A549 (cell line): ENCODE measurements at regions not wholly inside any gene's neighbourhood (a gene's known extent, or its start where the extent isn't known, plus 50 kb on each side); places are given as distances from the start of the nearest gene placed in this dataset.

Source experiments
- ATAC-seq, 2 experiments: fragments of 200-7000 bp in 1 of 2; fragments of >200 bp in 1 of 2; cut with Nextera tagmentation in 1 of 2; cut with Tn5 transposase in 1 of 2; 3 replicates each; pipeline versions ENCODE4 v1.8.0 to v1.9.1; 2018 to 2020; ENCODE audit warnings: mild to moderate bottlenecking in 1 of 2, moderate library complexity in 1 of 2
- CTCF ChIA-PET: fragments of 300-600 bp; sonication (Branson Sonifier 250); formaldehyde crosslinking; extraction: SDS; loops from one replicate; lab custom pipeline; 2021; ENCODE audit warnings: antibody characterized with exemption, inconsistent platforms; lab: Yijun Ruan, JAX
- POLR2A ChIA-PET: fragments of 350-600 bp; formaldehyde crosslinking; extraction: SDS; loops from one replicate; lab custom pipeline; 2021; ENCODE audit warnings: antibody characterized with exemption, inconsistent platforms; lab: Yijun Ruan, JAX
- DNase-seq, 2 experiments: peaks; one replicate each; pipeline versions ENCODE4 v3.0.0 to v3.0.0-alpha.2; 2011 to 2016; ENCODE audit warnings: low read depth in 1 of 2, low spot score in 1 of 2
- FAIRE-seq: peaks from 2 replicates; lab custom pipeline; 2011; peaks lifted over from hg19 to GRCh38; lab: Jason Lieb, UNC
- H3K27ac ChIP-seq, 2 experiments: fragments of >200 bp; sonication (Bioruptor Twin); formaldehyde crosslinking; 3 replicates each; pipeline ENCODE4 v1.5.1; 2016 to 2017
- H3K4me1 ChIP-seq: fragments of >200 bp; sonication (Bioruptor Twin); formaldehyde crosslinking; 3 replicates; pipeline ENCODE4 v1.6.1; 2016
- H3K4me2 ChIP-seq: fragments of >200 bp; sonication (Bioruptor Twin); formaldehyde crosslinking; 3 replicates; pipeline ENCODE4 v1.6.1; 2016
- H3K4me3 ChIP-seq: fragments of >200 bp; sonication (Bioruptor Twin); formaldehyde crosslinking; 3 replicates; pipeline ENCODE4 v1.5.1; 2016
- H3K9me3 ChIP-seq: fragments of >200 bp; sonication (Bioruptor Twin); formaldehyde crosslinking; 3 replicates; pipeline ENCODE4 v1.6.1; 2016
- BHLHE40 ChIP-seq: IDR thresholded peaks from 2 replicates; pipeline ENCODE4 v1.6.1; 2012; ENCODE audit warnings: low read depth, low read length, inconsistent platforms
- CEBPB ChIP-seq, 2 experiments: fragments of >200 bp in 1 of 2; sonication (Bioruptor Twin) in 1 of 2; formaldehyde crosslinking in 1 of 2; IDR thresholded peaks; 2 replicates each; pipeline ENCODE4 v1.6.1; 2012 to 2016
- CHD2 ChIP-seq: fragments of 150-350 bp; IDR thresholded peaks from 2 replicates; pipeline ENCODE4 v1.6.1; 2014; ENCODE audit warnings: low read length; ENCODE audit not compliant: partially characterized antibody
- CHD4 ChIP-seq: fragments of 200-600 bp; sonication (generic); IDR thresholded peaks from 2 replicates; pipeline ENCODE4 v1.6.1; 2016; ENCODE audit warnings: antibody characterized with exemption, mild to moderate bottlenecking, borderline replicate concordance
- CTCF ChIP-seq: fragments of >200 bp; sonication (Bioruptor Twin); formaldehyde crosslinking; IDR thresholded peaks from 3 replicates; pipeline ENCODE4 v1.5.1; 2016
- ESRRA ChIP-seq: fragments of 150-350 bp; IDR thresholded peaks from 2 replicates; pipeline ENCODE4 v1.6.1; 2014; ENCODE audit warnings: mild to moderate bottlenecking, low read length, borderline replicate concordance
- FOXS1 ChIP-seq: fragments of 250-450 bp; sonication (Bioruptor Pico); IDR thresholded peaks from 2 replicates; pipeline ENCODE4 v1.5.0; 2020; ENCODE audit warnings: mild to moderate bottlenecking, moderate library complexity
- GATA3 ChIP-seq: IDR thresholded peaks from 2 replicates; pipeline ENCODE4 v1.6.1; 2012; ENCODE audit warnings: borderline replicate concordance
- HDAC2 ChIP-seq: fragments of 200-600 bp; sonication (generic); IDR thresholded peaks from 2 replicates; pipeline ENCODE4 v1.6.1; 2016
- HEYL ChIP-seq: fragments of 250-450 bp; sonication (Bioruptor Pico); IDR thresholded peaks from 2 replicates; pipeline ENCODE4 v1.8.0; 2021; ENCODE audit warnings: mild to moderate bottlenecking, moderate library complexity
- HOXA7 ChIP-seq: fragments of 250-450 bp; sonication (Bioruptor Pico); IDR thresholded peaks from 2 replicates; pipeline ENCODE4 v1.5.0; 2020; ENCODE audit warnings: mild to moderate bottlenecking, moderate library complexity
- JUN ChIP-seq, 2 experiments: fragments of >200 bp; sonication (Bioruptor Twin); formaldehyde crosslinking; IDR thresholded peaks; 2 replicates in 1 of 2; 3 replicates in 1 of 2; pipeline ENCODE4 v1.6.1; 2016 to 2017
- MAZ ChIP-seq: fragments of 150-350 bp; IDR thresholded peaks from 2 replicates; pipeline ENCODE4 v1.6.1; 2014; ENCODE audit warnings: antibody characterized with exemption, low read depth, low read length, borderline replicate concordance
- NFE2L2 ChIP-seq: fragments of 150-350 bp; conservative IDR thresholded peaks from 2 replicates; pipeline ENCODE4 v1.6.1; 2014; ENCODE audit warnings: low read length
- NPAS2 ChIP-seq: fragments of 250-450 bp; sonication (Bioruptor Pico); IDR thresholded peaks from 2 replicates; pipeline ENCODE4 v1.8.0; 2022; ENCODE audit warnings: mild to moderate bottlenecking, moderate library complexity, borderline replicate concordance
- NR3C1 ChIP-seq: fragments of >200 bp; sonication (Bioruptor Twin); formaldehyde crosslinking; IDR thresholded peaks from 3 replicates; pipeline ENCODE4 v1.6.1; 2017
- PBX3 ChIP-seq: IDR thresholded peaks from 2 replicates; pipeline ENCODE4 v1.6.1; 2012
- PHF8 ChIP-seq: fragments of 200-600 bp; sonication (generic); IDR thresholded peaks from 2 replicates; pipeline ENCODE4 v1.6.1; 2016; ENCODE audit warnings: low read depth, mild to moderate bottlenecking, antibody characterized with exemption, moderate library complexity, borderline replicate concordance
- POLR2A ChIP-seq: IDR thresholded peaks from 2 replicates; pipeline ENCODE4 v1.6.1; 2012; ENCODE audit warnings: mild to moderate bottlenecking, low read length
- POLR2AphosphoS2 ChIP-seq: conservative IDR thresholded peaks from 2 replicates; pipeline ENCODE4 v1.6.1; 2012; ENCODE audit warnings: low read length, improper control_type of control experiment, inconsistent platforms
- RAD21 ChIP-seq, 2 experiments: fragments of >200 bp in 1 of 2; sonication (Bioruptor Twin) in 1 of 2; formaldehyde crosslinking in 1 of 2; IDR thresholded peaks in 1 of 2; conservative IDR thresholded peaks in 1 of 2; 2 replicates in 1 of 2; 3 replicates in 1 of 2; pipeline ENCODE4 v1.6.1; 2012 to 2018; ENCODE audit warnings: inconsistent platforms in 1 of 2
- RCOR1 ChIP-seq: fragments of 150-350 bp; IDR thresholded peaks from 2 replicates; pipeline ENCODE4 v1.6.1; 2014; ENCODE audit warnings: antibody characterized with exemption, low read length, low read depth
- RFX5 ChIP-seq: fragments of 450-650 bp; IDR thresholded peaks from 2 replicates; pipeline ENCODE4 v1.7.1; 2014; ENCODE audit warnings: antibody characterized with exemption, mild to moderate bottlenecking, moderate library complexity
- SMC3 ChIP-seq: fragments of >200 bp; sonication (Bioruptor Twin); formaldehyde crosslinking; IDR thresholded peaks from 3 replicates; pipeline ENCODE4 v1.6.1; 2018; ENCODE audit warnings: inconsistent platforms
- SREBF2 ChIP-seq: fragments of 450-650 bp; IDR thresholded peaks from 2 replicates; pipeline ENCODE4 v1.6.1; 2014; ENCODE audit warnings: mild to moderate bottlenecking, moderate library complexity
- TFCP2L1 ChIP-seq: fragments of 250-450 bp; sonication (Bioruptor Pico); IDR thresholded peaks from 2 replicates; pipeline ENCODE4 v1.5.0; 2021; ENCODE audit warnings: mild to moderate bottlenecking
- ZC3H11A ChIP-seq: fragments of 450-650 bp; IDR thresholded peaks from 2 replicates; pipeline ENCODE4 v1.6.1; 2014; ENCODE audit warnings: antibody characterized with exemption, mild to moderate bottlenecking
- ZNF302 ChIP-seq: fragments of 250-450 bp; sonication (Bioruptor Pico); IDR thresholded peaks from 2 replicates; pipeline ENCODE4 v1.9.0; 2021; ENCODE audit warnings: inconsistent platforms, mild to moderate bottlenecking, moderate library complexity
- ZSCAN20 ChIP-seq: fragments of 250-450 bp; sonication (Bioruptor Pico); IDR thresholded peaks from 2 replicates; pipeline ENCODE4 v1.8.0; 2022; ENCODE audit warnings: mild to moderate bottlenecking, moderate library complexity
- WGBS: methylation state at CpG from one replicate; pipeline ENCODE4 v1.1.6; 2017; ENCODE audit errors: missing lambda C conversion rate; 5-methylcytosine and 5-hydroxymethylcytosine counted together
- TF ChIP-seq, protein P1 (sequence below): IDR thresholded peaks from 2 replicates; pipeline ENCODE4 v1.6.1; 2012; ENCODE audit warnings: low read depth, borderline replicate concordance
- TF ChIP-seq, protein P2 (sequence below): fragments of >200 bp; sonication (Bioruptor Twin); formaldehyde crosslinking; IDR thresholded peaks from 2 replicates; pipeline ENCODE4 v1.6.1; 2016
- TF ChIP-seq, protein P3 (sequence below): fragments of 250-450 bp; sonication (Bioruptor Pico); IDR thresholded peaks from 2 replicates; pipeline ENCODE4 v1.5.0; 2020; ENCODE audit warnings: low read depth, mild to moderate bottlenecking, moderate library complexity

- Histone ChIP-seq H3K27ac (no peak overlapping the region), H3K4me2 (no peak overlapping the region), H3K4me3 (no peak overlapping the region), H3K4me1 (no peaks in the 10 kb centered on the region), H3K9me3 (no peaks in the 10 kb centered on the region)
- TF ChIP-seq JUN (IDR thresholded peaks at IDR 0.05) (no peak), RCOR1 (no peak), RAD21 (conservative IDR thresholded peaks at IDR 0.05 in 1 of 2, IDR thresholded peaks at IDR 0.05 in 1 of 2) (no peak), CHD2 (no peak), ZC3H11A (no peak), HEYL (CRISPR knock-in tag) (no peak), POLR2A (no peak), NR3C1 (no peak), NPAS2 (CRISPR knock-in tag) (no peak), HDAC2 (no peak), PBX3 (no peak), FOXS1 (CRISPR knock-in tag) (no peak), HOXA7 (no peak), TFCP2L1 (no peak), ZNF302 (CRISPR knock-in tag) (no peak), ZSCAN20 (no peak)
- TF ChIP-seq, protein P1, sequence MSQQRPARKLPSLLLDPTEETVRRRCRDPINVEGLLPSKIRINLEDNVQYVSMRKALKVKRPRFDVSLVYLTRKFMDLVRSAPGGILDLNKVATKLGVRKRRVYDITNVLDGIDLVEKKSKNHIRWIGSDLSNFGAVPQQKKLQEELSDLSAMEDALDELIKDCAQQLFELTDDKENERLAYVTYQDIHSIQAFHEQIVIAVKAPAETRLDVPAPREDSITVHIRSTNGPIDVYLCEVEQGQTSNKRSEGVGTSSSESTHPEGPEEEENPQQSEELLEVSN = no peak
- TF ChIP-seq, protein P2, sequence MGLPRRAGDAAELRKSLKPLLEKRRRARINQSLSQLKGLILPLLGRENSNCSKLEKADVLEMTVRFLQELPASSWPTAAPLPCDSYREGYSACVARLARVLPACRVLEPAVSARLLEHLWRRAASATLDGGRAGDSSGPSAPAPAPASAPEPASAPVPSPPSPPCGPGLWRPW = no peak
- no peak for FAIRE-seq
- no peak for ATAC-seq
- POLR2A ChIA-PET = no interaction called here
- WGBS = 63% methylated on average over 7 of the region's 7 CpGs
- DNase-seq = no peak
- CTCF ChIA-PET = no interaction called here
Measured at GRCh38 chr1:190615818-190616217, 138.2 kb upstream of the BRINP3 start.

- no peak for ATAC-seq
- ChIA-PET CTCF (no interaction called here), POLR2A (no interaction called here)
- Histone ChIP-seq H3K27ac (no peak overlapping the region), H3K4me3 (no peak overlapping the region), H3K4me1 (no peaks in the 10 kb centered on the region), H3K9me3 (no peaks in the 10 kb centered on the region), H3K4me2 (no peak overlapping the region)
- WGBS = 0% methylated on average over 1 of the region's 1 CpG
- DNase-seq = no peak
- no peak for TF ChIP-seq MAZ
- TF ChIP-seq RFX5 = no peak
- no peak for TF ChIP-seq ESRRA
- no peak for TF ChIP-seq CHD4
- no peak for FAIRE-seq
Measured at GRCh38 chr1:190616235-190616634, 138.6 kb upstream of the BRINP3 start.

- ChIA-PET POLR2A (no interaction called here), CTCF (no interaction called here)
- DNase-seq (no peak), FAIRE-seq (no peak), ATAC-seq (no peak)
- H3K9me3 ChIP-seq = no peaks in the 10 kb centered on the region
- no peaks in the 10 kb centered on the region for H3K4me1 ChIP-seq
- H3K4me2 ChIP-seq = no peak overlapping the region
- TF ChIP-seq NFE2L2 (no peak), SMC3 (no peak), CTCF (no peak), ESRRA (no peak), ZC3H11A (no peak), SREBF2 (no peak), GATA3 (no peak), POLR2A (no peak), HOXA7 (no peak), ZNF302 (CRISPR knock-in tag) (no peak), PHF8 (no peak), FOXS1 (CRISPR knock-in tag) (no peak), BHLHE40 (no peak), CEBPB (IDR thresholded peaks at IDR 0.05) (no peak), POLR2AphosphoS2 (no peak)
- TF ChIP-seq, protein P3, sequence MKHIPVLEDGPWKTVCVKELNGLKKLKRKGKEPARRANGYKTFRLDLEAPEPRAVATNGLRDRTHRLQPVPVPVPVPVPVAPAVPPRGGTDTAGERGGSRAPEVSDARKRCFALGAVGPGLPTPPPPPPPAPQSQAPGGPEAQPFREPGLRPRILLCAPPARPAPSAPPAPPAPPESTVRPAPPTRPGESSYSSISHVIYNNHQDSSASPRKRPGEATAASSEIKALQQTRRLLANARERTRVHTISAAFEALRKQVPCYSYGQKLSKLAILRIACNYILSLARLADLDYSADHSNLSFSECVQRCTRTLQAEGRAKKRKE (CRISPR knock-in tag) = no peak
- TF ChIP-seq, protein P1 = no peak
- TF ChIP-seq, protein P2 = no peak
- no peak overlapping the region for H3K27ac ChIP-seq
- WGBS = 15% methylated on average over 1 of the region's 1 CpG
- no peak overlapping the region for H3K4me3 ChIP-seq
Measured at GRCh38 chr1:190619724-190620123, 142.1 kb upstream of the BRINP3 start.
